Karpas-422 (cell line): ENCODE measurements at regions not wholly inside any gene's neighbourhood (a gene's known extent, or its start where the extent isn't known, plus 50 kb on each side); places are given as distances from the start of the nearest gene placed in this dataset.

Source experiments
- DNase-seq: peaks from one replicate; pipeline ENCODE4 v3.0.0-alpha.2; 2015
- H2AFZ ChIP-seq: fragments of 200-600 bp; sonication (generic); 2 replicates; pipeline ENCODE4 v1.6.1; 2014; ENCODE audit warnings: antibody characterized with exemption, low read length, mixed read lengths
- H3K27ac ChIP-seq: fragments of 200-600 bp; sonication (generic); 2 replicates; pipeline ENCODE4 v1.5.1; 2014; ENCODE audit warnings: mild to moderate bottlenecking, low read length, moderate library complexity
- H3K27me3 ChIP-seq: fragments of 200-600 bp; sonication (generic); 2 replicates; pipeline ENCODE4 v1.6.1; 2014; ENCODE audit warnings: low read length, mixed read lengths
- H3K36me3 ChIP-seq: fragments of 200-600 bp; sonication (generic); 2 replicates; pipeline ENCODE4 v1.6.1; 2014; ENCODE audit warnings: low read length, mixed read lengths; ENCODE audit not compliant: insufficient read depth
- H3K4me1 ChIP-seq: fragments of 200-600 bp; sonication (generic); 2 replicates; pipeline ENCODE4 v1.6.1; 2014; ENCODE audit warnings: mild to moderate bottlenecking, low read length, mixed read lengths
- H3K4me2 ChIP-seq: fragments of 200-600 bp; sonication (generic); 2 replicates; pipeline ENCODE4 v1.6.1; 2014; ENCODE audit warnings: low read length, low read depth, mild to moderate bottlenecking; ENCODE audit not compliant: poor library complexity, severe bottlenecking
- H3K4me3 ChIP-seq: fragments of 200-600 bp; sonication (generic); 2 replicates; pipeline ENCODE4 v1.5.1; 2014; ENCODE audit warnings: mild to moderate bottlenecking, antibody characterized with exemption, low read length, mixed read lengths
- H3K79me2 ChIP-seq: fragments of 200-600 bp; sonication (generic); 2 replicates; pipeline ENCODE4 v1.6.1; 2014; ENCODE audit warnings: mild to moderate bottlenecking, low read length, mixed read lengths
- H3K9ac ChIP-seq: fragments of 200-600 bp; sonication (generic); 2 replicates; pipeline ENCODE4 v1.6.0; 2014; ENCODE audit warnings: low read length
- H3K9me2 ChIP-seq: fragments of 200-600 bp; sonication (generic), shearing (Covaris generic); replicated peaks from 2 replicates; pipeline ENCODE4 v1.6.0; 2014; ENCODE audit warnings: mild to moderate bottlenecking, low read length, moderate library complexity; ENCODE audit not compliant: insufficient read depth
- H3K9me3 ChIP-seq: fragments of 300-700, 200-600 bp; sonication (generic); 2 replicates; pipeline ENCODE4 v1.6.1; 2014; ENCODE audit warnings: low read length, mixed read lengths
- H4K20me1 ChIP-seq: fragments of 200-600 bp; sonication (generic); 2 replicates; pipeline ENCODE4 v1.6.1; 2014; ENCODE audit warnings: mild to moderate bottlenecking, antibody characterized with exemption, low read length, low read depth; ENCODE audit not compliant: insufficient read depth

DNA sequence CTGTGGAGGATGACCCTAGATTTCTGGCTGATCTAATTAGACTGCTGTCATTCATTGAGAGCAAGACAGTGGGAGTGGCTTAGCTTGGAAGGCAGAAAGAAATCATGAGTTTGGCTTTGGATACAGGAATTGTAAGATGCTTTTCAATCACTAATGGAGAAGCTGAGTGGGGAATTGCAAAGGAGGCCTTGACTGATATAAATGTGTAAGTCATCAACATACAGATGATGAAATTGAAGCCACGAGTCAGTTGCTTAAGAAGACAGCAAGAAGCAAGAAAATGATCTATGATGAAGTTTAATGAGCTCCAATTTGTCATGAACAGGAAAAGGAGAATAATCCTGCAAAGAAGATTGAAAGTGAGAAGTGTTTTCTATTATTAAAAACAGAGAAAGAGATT is 136.7 kb upstream of the C1QTNF7 start:
- Histone ChIP-seq H3K4me2 (no peak overlapping the region), H3K27me3 (no peaks in the 10 kb centered on the region), H3K4me3 (no peak overlapping the region), H3K36me3 (no peaks in the 10 kb centered on the region), H3K79me2 (no peaks in the 10 kb centered on the region), H4K20me1 (no peaks in the 10 kb centered on the region), H3K9me3 (no peaks in the 10 kb centered on the region), H3K9ac (no peak overlapping the region), H3K9me2 (no peaks in the 10 kb centered on the region), H3K4me1 (no peaks in the 10 kb centered on the region), H3K27ac (no peak overlapping the region), H2AFZ (no peak overlapping the region)
- DNase-seq = no peak

- H3K36me3 ChIP-seq = no peaks in the 10 kb centered on the region
- H3K4me2 ChIP-seq = no peak overlapping the region
- H3K4me3 ChIP-seq = no peak overlapping the region
- no peaks in the 10 kb centered on the region for H3K27me3 ChIP-seq
- no peak overlapping the region for H3K9ac ChIP-seq
- no peak overlapping the region for H2AFZ ChIP-seq
- DNase-seq = no peak
- no peaks in the 10 kb centered on the region for H4K20me1 ChIP-seq
- H3K79me2 ChIP-seq = no peaks in the 10 kb centered on the region
- no peaks in the 10 kb centered on the region for H3K9me2 ChIP-seq
- no peak overlapping the region for H3K27ac ChIP-seq
- H3K9me3 ChIP-seq = no peaks in the 10 kb centered on the region
- no peaks in the 10 kb centered on the region for H3K4me1 ChIP-seq
Observed at GRCh38 chr4:15293711-15294110, 134.1 kb upstream of the C1QTNF7 start.

DNA sequence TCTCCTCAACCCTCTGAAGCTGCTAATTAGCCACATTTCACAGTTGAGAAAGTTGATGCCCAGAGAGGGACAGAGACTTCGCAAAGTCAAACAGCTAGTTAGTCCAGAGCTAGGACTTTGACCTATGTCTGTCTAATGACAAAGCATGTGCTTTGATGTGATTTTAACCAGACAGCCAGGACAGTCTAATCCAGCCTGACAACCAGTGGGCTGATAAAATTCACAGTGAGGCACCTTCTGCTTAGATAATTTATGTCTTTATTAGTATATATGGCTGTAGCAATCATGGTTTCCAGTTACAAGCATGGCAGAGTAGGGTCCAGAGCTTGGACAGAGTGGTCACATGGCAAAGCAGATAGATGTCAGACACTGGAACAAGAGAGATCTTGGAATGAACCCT is 133.6 kb upstream of the C1QTNF7 start:
- H3K9me3 ChIP-seq = no peaks in the 10 kb centered on the region
- no peaks in the 10 kb centered on the region for H3K4me1 ChIP-seq
- H3K9me2 ChIP-seq = no peaks in the 10 kb centered on the region
- H3K27ac ChIP-seq = no peak overlapping the region
- H3K9ac ChIP-seq = no peak overlapping the region
- H3K36me3 ChIP-seq = no peaks in the 10 kb centered on the region
- no peaks in the 10 kb centered on the region for H4K20me1 ChIP-seq
- no peak for DNase-seq
- no peaks in the 10 kb centered on the region for H3K79me2 ChIP-seq
- H3K27me3 ChIP-seq = no peaks in the 10 kb centered on the region; the same call in 1 of the 2 replicates
- no peak overlapping the region for H2AFZ ChIP-seq
- no peak overlapping the region for H3K4me3 ChIP-seq
- no peak overlapping the region for H3K4me2 ChIP-seq

GRCh38 chr4:15294832-15295231 is 133.0 kb upstream of the C1QTNF7 start:
- Histone ChIP-seq H4K20me1 (no peaks in the 10 kb centered on the region), H3K4me2 (no peak overlapping the region), H3K4me3 (no peak overlapping the region), H3K9me2 (no peaks in the 10 kb centered on the region), H3K36me3 (no peaks in the 10 kb centered on the region), H3K79me2 (no peaks in the 10 kb centered on the region), H3K9me3 (no peaks in the 10 kb centered on the region), H3K4me1 (no peaks in the 10 kb centered on the region), H3K9ac (no peak overlapping the region), H2AFZ (no peak overlapping the region), H3K27ac (no peak overlapping the region), H3K27me3 (no peaks in the 10 kb centered on the region; the same call in 1 of the 2 replicates)
- DNase-seq = no peak

DNA sequence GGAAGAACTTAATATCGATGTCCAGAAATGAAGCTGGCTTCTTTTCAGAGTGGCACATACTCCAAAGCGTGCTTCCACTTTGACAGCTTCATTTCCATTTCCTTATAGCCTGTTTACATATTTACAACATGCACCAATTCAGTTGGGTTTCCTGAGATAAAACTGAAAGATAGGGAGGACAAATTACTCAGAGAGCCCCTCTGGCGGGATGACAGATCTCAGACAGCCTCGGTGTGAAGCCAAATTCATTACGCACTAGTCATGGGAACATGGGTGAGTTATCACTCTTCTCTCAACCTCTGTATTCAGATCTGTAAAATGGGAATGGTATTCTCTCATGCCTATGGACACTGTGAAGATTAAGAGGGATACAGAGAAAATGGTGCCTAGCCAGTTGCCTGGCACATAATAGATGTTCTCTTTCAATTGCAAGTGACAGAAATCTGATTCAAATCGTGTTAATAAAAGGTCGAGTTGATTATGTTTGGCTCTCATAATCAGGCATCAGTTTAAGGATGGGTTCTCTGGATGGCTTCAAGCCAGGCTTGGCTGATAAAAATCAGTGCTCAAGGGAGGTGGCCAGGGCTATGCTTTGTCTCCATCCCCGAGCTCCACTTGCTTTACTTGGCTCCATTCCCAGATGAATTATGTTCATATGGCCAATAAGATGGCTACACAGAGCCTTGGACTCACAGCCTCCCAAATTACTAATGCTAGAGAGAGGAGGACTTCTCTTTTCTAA is 132.2 kb upstream of the C1QTNF7 start:
- Histone ChIP-seq H3K9me2 (no peaks in the 10 kb centered on the region), H2AFZ (no peak overlapping the region), H3K4me1 (no peaks in the 10 kb centered on the region), H4K20me1 (no peaks in the 10 kb centered on the region), H3K4me2 (no peak overlapping the region), H3K9ac (no peak overlapping the region), H3K36me3 (no peaks in the 10 kb centered on the region), H3K4me3 (no peak overlapping the region), H3K27ac (no peak overlapping the region), H3K9me3 (no peaks in the 10 kb centered on the region), H3K27me3 (no peaks in the 10 kb centered on the region; the same call in none of the 2 replicates), H3K79me2 (no peaks in the 10 kb centered on the region)
- no peak for DNase-seq

- no peak for DNase-seq
- Histone ChIP-seq H3K36me3 (no peaks in the 10 kb centered on the region), H3K9ac (no peak overlapping the region), H3K27ac (no peak overlapping the region), H3K9me3 (no peaks in the 10 kb centered on the region), H3K4me2 (no peak overlapping the region), H3K4me1 (no peaks in the 10 kb centered on the region), H2AFZ (no peak overlapping the region), H3K9me2 (no peaks in the 10 kb centered on the region), H3K27me3 (no peaks in the 10 kb centered on the region; the same call in none of the 2 replicates), H3K4me3 (no peak overlapping the region), H3K79me2 (no peaks in the 10 kb centered on the region), H4K20me1 (no peaks in the 10 kb centered on the region)
Observed at GRCh38 chr4:15297344-15297743, 130.5 kb upstream of the C1QTNF7 start.

GRCh38 chr4:15299627-15300026 is 128.2 kb upstream of the C1QTNF7 start:
- H3K9ac ChIP-seq = no peak overlapping the region
- H3K79me2 ChIP-seq = no peaks in the 10 kb centered on the region
- no peaks in the 10 kb centered on the region for H3K4me1 ChIP-seq
- no peaks in the 10 kb centered on the region for H4K20me1 ChIP-seq
- no peaks in the 10 kb centered on the region for H3K36me3 ChIP-seq
- no peak overlapping the region for H3K27ac ChIP-seq
- H3K9me3 ChIP-seq = no peaks in the 10 kb centered on the region
- H3K27me3 ChIP-seq = no peaks in the 10 kb centered on the region; the same call in none of the 2 replicates
- no peaks in the 10 kb centered on the region for H3K9me2 ChIP-seq
- DNase-seq = no peak
- no peak overlapping the region for H3K4me3 ChIP-seq
- no peak overlapping the region for H3K4me2 ChIP-seq
- H2AFZ ChIP-seq = no peak overlapping the region

GRCh38 chr4:15303052-15303641 is 124.7 kb upstream of the C1QTNF7 start:
- DNase-seq = no peak
- H2AFZ ChIP-seq = no peak overlapping the region
- no peaks in the 10 kb centered on the region for H4K20me1 ChIP-seq

More at GRCh38 chr4:15303052-15303641, 124.7 kb upstream of the C1QTNF7 start:
- H3K9ac ChIP-seq = no peak overlapping the region
- no peak overlapping the region for H3K4me2 ChIP-seq
- H3K4me1 ChIP-seq = no peaks in the 10 kb centered on the region
- no peaks in the 10 kb centered on the region for H3K79me2 ChIP-seq
- no peaks in the 10 kb centered on the region; the same call in none of the 2 replicates for H3K27me3 ChIP-seq
- no peak overlapping the region for H3K4me3 ChIP-seq
- no peaks in the 10 kb centered on the region for H3K9me3 ChIP-seq
- no peaks in the 10 kb centered on the region for H3K9me2 ChIP-seq
- no peaks in the 10 kb centered on the region for H3K36me3 ChIP-seq
- no peak overlapping the region for H3K27ac ChIP-seq
